Tibial artery (tissue), 4 donors: ENCODE measurements at regions not wholly inside any gene's neighbourhood (a gene's known extent, or its start where the extent isn't known, plus 50 kb on each side); places are given as distances from the start of the nearest gene placed in this dataset.

Experiments
- DNase-seq, 2 donors: peaks; one replicate each; pipeline ENCODE4 v3.0.0-alpha.2; 2019
- H3K27ac ChIP-seq, 2 donors: fragments of 200-600 bp; sonication (generic) in 1 of 2; 1 replicate in 1 of 2; 2 replicates in 1 of 2; pipeline ENCODE4 v1.5.1; 2018 to 2019; ENCODE audit warnings: mild to moderate bottlenecking in 1 of 2
- H3K27me3 ChIP-seq, 2 donors: fragments of 200-600 bp; sonication (generic) in 1 of 2; one replicate each; pipeline versions ENCODE4 v1.5.1 to v1.6.0; 2016 to 2019
- H3K36me3 ChIP-seq, 3 donors: fragments of 200-600 bp; sonication (generic) in 2 of 3; one replicate each; pipeline ENCODE4 v1.5.1; 2016 to 2019; ENCODE audit warnings: mild to moderate bottlenecking in 2 of 3
- H3K4me1 ChIP-seq, 4 donors: fragments of 200-600 bp; sonication (generic) in 2 of 4; 1 replicate in 3 of 4; 2 replicates in 1 of 4; pipeline ENCODE4 v1.5.1; 2016 to 2019
- H3K4me3 ChIP-seq, 2 donors: fragments of 200-600 bp; sonication (generic) in 1 of 2; 1 replicate in 1 of 2; 2 replicates in 1 of 2; pipeline ENCODE4 v1.5.1; 2018 to 2019; ENCODE audit warnings: mild to moderate bottlenecking in 2 of 2
- H3K9me3 ChIP-seq, 3 donors: fragments of 200-600 bp; sonication (generic) in 1 of 3; one replicate each; pipeline ENCODE4 v1.5.1; 2016 to 2019
- CTCF ChIP-seq, 2 experiments: fragments of 200-600 bp in 1 of 2; fragments of 450-650 bp in 1 of 2; IDR thresholded peaks; one replicate each; pipeline ENCODE4 v1.5.1; 2017 to 2019; ENCODE audit warnings: antibody characterized with exemption in 2 of 2, mild to moderate bottlenecking in 1 of 2, moderate library complexity in 1 of 2
- intact Hi-C: fragments of 100-400 bp; cut with DNase I; formaldehyde crosslinking; loops from one replicate; pipeline ENCODE4 v1.15.0; 2023; ENCODE audit warnings: low total_unique reads

DNA sequence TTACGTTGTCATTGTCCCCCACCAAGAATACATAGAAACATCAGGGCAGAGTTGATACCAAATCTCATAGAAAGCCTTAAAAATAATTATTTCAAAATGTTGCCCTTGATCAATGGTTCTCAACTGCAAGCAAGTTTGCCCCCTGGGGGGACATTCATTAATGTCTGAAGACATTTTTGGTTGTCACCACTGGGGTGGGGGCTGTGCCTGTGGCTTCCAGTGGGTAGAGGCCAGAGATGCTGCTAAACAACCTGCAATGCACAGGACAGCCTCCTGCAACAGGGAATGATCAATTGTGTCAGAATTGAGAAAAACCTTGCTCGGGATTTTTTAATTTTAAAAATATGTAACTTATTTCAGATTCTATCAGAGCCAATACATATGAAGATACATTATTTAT lies 130.6 kb upstream of the DOK5 start:
- Histone ChIP-seq H3K36me3 (no peaks in the 10 kb centered on the region), H3K4me3 (no peak overlapping the region), H3K9me3 (no peaks in the 10 kb centered on the region), H3K27ac (no peak overlapping the region), H3K4me1 (peaks cover 0 to 26% (median 11%) of the 10 kb centered on the region in 4 donors), H3K27me3 (no peaks in the 10 kb centered on the region)
- no peak for DNase-seq
- TF ChIP-seq CTCF (IDR thresholded peaks at IDR 0.05) = no peak
- intact Hi-C loops = no loop called here

GRCh38 chr20:54345301-54345724 lies 130.1 kb upstream of the DOK5 start:
- no peak for DNase-seq
- intact Hi-C loops = no loop called here
- no peak overlapping the region for H3K27ac ChIP-seq
- H3K36me3 ChIP-seq = no peaks in the 10 kb centered on the region
- H3K27me3 ChIP-seq = no peaks in the 10 kb centered on the region
- no peaks in the 10 kb centered on the region for H3K9me3 ChIP-seq
- no peak overlapping the region for H3K4me3 ChIP-seq
- no peak for TF ChIP-seq CTCF (IDR thresholded peaks at IDR 0.05)
- peaks cover 0 to 24% (median 10%) of the 10 kb centered on the region in 4 donors for H3K4me1 ChIP-seq

- H3K27me3 ChIP-seq = no peaks in the 10 kb centered on the region
- intact Hi-C loops = no loop called here
- no peaks in the 10 kb centered on the region for H3K36me3 ChIP-seq
- H3K4me1 ChIP-seq = peaks cover 0 to 19% (median 7%) of the 10 kb centered on the region in 4 donors
- no peak for DNase-seq
- H3K4me3 ChIP-seq = no peak overlapping the region
- TF ChIP-seq CTCF (IDR thresholded peaks at IDR 0.05) = no peak
- no peaks in the 10 kb centered on the region for H3K9me3 ChIP-seq
- no peak overlapping the region for H3K27ac ChIP-seq
Observed at GRCh38 chr20:54345821-54346220, 129.6 kb upstream of the DOK5 start.

DNA sequence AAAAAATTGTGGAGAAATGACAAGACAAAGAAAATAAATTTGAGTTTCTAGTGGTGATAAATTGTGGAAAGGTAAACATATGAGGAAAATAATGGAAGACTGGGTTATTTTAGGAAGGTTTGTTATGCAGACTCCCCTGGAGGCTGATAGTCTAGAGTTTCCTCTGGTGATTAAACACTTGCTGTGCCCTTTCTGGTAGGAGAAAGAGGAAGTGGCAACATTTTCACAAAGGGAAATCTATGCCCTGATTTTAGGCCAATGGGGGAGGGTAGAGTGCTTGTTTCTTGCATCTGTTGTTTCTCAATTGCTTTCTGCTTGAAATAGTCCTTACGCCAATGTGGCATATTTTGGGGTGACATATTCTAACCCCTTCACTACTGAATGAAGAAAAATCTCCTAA lies 129.1 kb upstream of the DOK5 start:
- no peaks in the 10 kb centered on the region for H3K27me3 ChIP-seq
- H3K4me1 ChIP-seq = peaks cover 0 to 16% (median 6%) of the 10 kb centered on the region in 4 donors
- H3K4me3 ChIP-seq = no peak overlapping the region
- no peak for TF ChIP-seq CTCF (IDR thresholded peaks at IDR 0.05)
- H3K9me3 ChIP-seq = no peaks in the 10 kb centered on the region
- no peak for DNase-seq
- no peak overlapping the region for H3K27ac ChIP-seq
- intact Hi-C loops = no loop called here
- no peaks in the 10 kb centered on the region for H3K36me3 ChIP-seq

DNA sequence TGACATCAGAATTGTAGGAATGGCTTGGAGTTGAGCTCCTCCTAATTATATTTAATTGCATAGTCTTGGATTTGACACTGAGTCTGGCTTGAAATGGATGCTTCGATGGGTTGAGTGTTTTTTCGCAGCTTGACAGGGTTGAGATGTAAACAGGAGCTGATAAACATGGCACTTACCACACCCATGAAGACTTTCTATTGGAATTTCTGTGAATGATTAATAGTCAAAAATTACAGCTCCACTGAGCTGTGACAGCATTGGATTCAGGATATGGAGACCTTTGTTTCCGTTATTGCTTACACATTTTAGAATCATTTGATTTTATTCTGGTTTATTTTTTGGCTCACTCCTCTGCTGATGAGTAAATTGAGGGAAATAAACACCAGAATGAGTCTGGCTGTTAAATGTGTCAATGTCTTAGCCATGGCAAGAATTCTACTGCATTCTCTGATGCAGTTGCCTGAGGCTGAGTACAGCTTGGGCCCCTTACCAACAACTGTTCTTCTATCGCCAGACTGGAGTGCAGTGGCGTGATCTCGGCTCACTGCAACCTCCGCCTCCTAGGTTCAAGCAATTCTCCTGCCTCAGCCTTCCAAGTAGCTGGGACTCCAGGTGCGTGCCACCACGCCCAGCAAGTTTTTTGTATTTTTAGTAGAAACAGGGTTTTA lies 128.1 kb upstream of the DOK5 start:
- peaks cover 0 to 16% (median 6%) of the 10 kb centered on the region in 4 donors for H3K4me1 ChIP-seq
- H3K9me3 ChIP-seq = no peaks in the 10 kb centered on the region
- no peak overlapping the region for H3K4me3 ChIP-seq
- no peak for TF ChIP-seq CTCF (IDR thresholded peaks at IDR 0.05)
- H3K27me3 ChIP-seq = no peaks in the 10 kb centered on the region
- intact Hi-C loops = no loop called here
- no peak overlapping the region for H3K27ac ChIP-seq
- H3K36me3 ChIP-seq = no peaks in the 10 kb centered on the region
- no peak for DNase-seq

GRCh38 chr20:54350415-54350814 lies 125.0 kb upstream of the DOK5 start:
- H3K27me3 ChIP-seq = no peaks in the 10 kb centered on the region
- no peaks in the 10 kb centered on the region for H3K9me3 ChIP-seq
- TF ChIP-seq CTCF (IDR thresholded peaks at IDR 0.05) = no peak
- no peak overlapping the region for H3K4me3 ChIP-seq
- peaks cover 0 to 9% (median 1%) of the 10 kb centered on the region in 4 donors for H3K4me1 ChIP-seq
- intact Hi-C loops = no loop called here
- H3K27ac ChIP-seq = no peak overlapping the region
- DNase-seq = no peak
- H3K36me3 ChIP-seq = no peaks in the 10 kb centered on the region
